ENCODE measurements at regions not wholly inside any gene's neighbourhood (a gene's known extent, or its start where the extent isn't known, plus 50 kb on each side); places are given as distances from the start of the nearest gene placed in this dataset.

- DNase-seq (no peak), ATAC-seq (ENCODE audit: low read depth) (no peak)
- in situ Hi-C loops (cut with MboI; ENCODE audit: low sequenced_read_pairs) (no loop called here), intact Hi-C loops (cut with micrococcal nuclease) (no loop called here), dilution Hi-C loops (cut with HindIII; ENCODE audit: low sequenced_read_pairs, unreplicated experiment) (no loop called here)
- Histone ChIP-seq H3K4me1 (ENCODE audit: control insufficient read depth, insufficient read depth, low read length) (peaks cover 6% of the 10 kb centered on the region; the same call in 1 of the 2 replicates), H3K4ac (ENCODE audit: low read depth, low read length) (no peak overlapping the region), H3K4me2 (ENCODE audit: low read depth, low read length) (no peak overlapping the region), H2AK5ac (ENCODE audit: low read depth, low read length) (no peak overlapping the region), H3K9me1 (ENCODE audit: insufficient read depth, low read length) (no peaks in the 10 kb centered on the region), H3K27me3 (ENCODE audit: control insufficient read depth, insufficient read depth, low read length) (no peaks in the 10 kb centered on the region; the same call in 1 of the 2 replicates), H3K56ac (ENCODE audit: extremely low read depth, insufficient read depth, low read length) (no peak overlapping the region), H2BK20ac (ENCODE audit: low read depth, low read length) (no peak overlapping the region), H3K23ac (ENCODE audit: low read depth, low read length) (no peak overlapping the region), H2BK5ac (ENCODE audit: low read depth, low read length, poor library complexity, severe bottlenecking) (no peak overlapping the region), H3K27ac (ENCODE audit: insufficient read depth, low read length) (no peak overlapping the region), H3K4me3 (ENCODE audit: insufficient read depth, low read depth, low read length) (no peak overlapping the region), H4K20me1 (ENCODE audit: insufficient read depth, low read length) (no peaks in the 10 kb centered on the region), H4K5ac (ENCODE audit: low read depth, low read length) (no peak overlapping the region), H4K91ac (ENCODE audit: insufficient read depth, low read depth, low read length) (no peak overlapping the region), H2AFZ (replicated peaks; ENCODE audit: low read length, poor library complexity) (no peak overlapping the region), H3K14ac (replicated peaks; ENCODE audit: low read depth, low read length) (no peak overlapping the region), H4K8ac (ENCODE audit: low read depth in 2 of 2, low read length in 2 of 2) (no peak overlapping the region), H2AK9ac (replicated peaks; ENCODE audit: low read depth, low read length, poor library complexity) (no peak overlapping the region), H3K9me3 (ENCODE audit: control insufficient read depth, insufficient read depth, low read length) (no peaks in the 10 kb centered on the region), H2BK15ac (ENCODE audit: low read depth, low read length) (no peak overlapping the region), H3K18ac (ENCODE audit: low read depth, low read length) (no peak overlapping the region), H3K9ac (ENCODE audit: low read depth, low read length) (no peak overlapping the region), H3K79me1 (ENCODE audit: low read depth in 1 of 2, low read length in 2 of 2) (no peaks in the 10 kb centered on the region), H3K36me3 (ENCODE audit: control insufficient read depth, insufficient read depth, low read length) (no peaks in the 10 kb centered on the region), H2BK120ac (ENCODE audit: low read depth, low read length) (no peak overlapping the region)
- TF ChIP-seq, protein P1, sequence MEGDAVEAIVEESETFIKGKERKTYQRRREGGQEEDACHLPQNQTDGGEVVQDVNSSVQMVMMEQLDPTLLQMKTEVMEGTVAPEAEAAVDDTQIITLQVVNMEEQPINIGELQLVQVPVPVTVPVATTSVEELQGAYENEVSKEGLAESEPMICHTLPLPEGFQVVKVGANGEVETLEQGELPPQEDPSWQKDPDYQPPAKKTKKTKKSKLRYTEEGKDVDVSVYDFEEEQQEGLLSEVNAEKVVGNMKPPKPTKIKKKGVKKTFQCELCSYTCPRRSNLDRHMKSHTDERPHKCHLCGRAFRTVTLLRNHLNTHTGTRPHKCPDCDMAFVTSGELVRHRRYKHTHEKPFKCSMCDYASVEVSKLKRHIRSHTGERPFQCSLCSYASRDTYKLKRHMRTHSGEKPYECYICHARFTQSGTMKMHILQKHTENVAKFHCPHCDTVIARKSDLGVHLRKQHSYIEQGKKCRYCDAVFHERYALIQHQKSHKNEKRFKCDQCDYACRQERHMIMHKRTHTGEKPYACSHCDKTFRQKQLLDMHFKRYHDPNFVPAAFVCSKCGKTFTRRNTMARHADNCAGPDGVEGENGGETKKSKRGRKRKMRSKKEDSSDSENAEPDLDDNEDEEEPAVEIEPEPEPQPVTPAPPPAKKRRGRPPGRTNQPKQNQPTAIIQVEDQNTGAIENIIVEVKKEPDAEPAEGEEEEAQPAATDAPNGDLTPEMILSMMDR (conservative IDR thresholded peaks at IDR 0.05; ENCODE audit: low read depth, low read length), result no peak
- TF ChIP-seq RFX5 (IDR thresholded peaks at IDR 0.05; ENCODE audit: low read depth, low read length) (no peak), NFE2L2 (IDR thresholded peaks at IDR 0.05; ENCODE audit: low read depth, low read length) (no peak), MXI1 (IDR thresholded peaks at IDR 0.05; ENCODE audit: borderline replicate concordance, low read depth, low read length) (no peak), RCOR1 (IDR thresholded peaks at IDR 0.05; ENCODE audit: insufficient replicate concordance, low read length) (no peak)
- CTCF ChIA-PET, result no interaction called here
- BruUV-seq (replicated peaks), result no TSS peak
- POLR2A ChIA-PET (ENCODE audit: unreplicated experiment), result interaction anchor here (0.6 kb wide), 1 partner anchor 590 kb away, joined by 3 read pairs; no protein-coding TSS in a partner anchor
- 67% methylated on average over 1 of the region's 4 CpGs; no CpG with 5 or more reads in 1 of the 2 experiments for WGBS, 2 experiments (ENCODE audit: extremely low coverage in 2 of 2, insufficient read length in 1 of 2)
These were observed 197.9 kb downstream of the KTN1 start for GRCh38 chr14:55777877-55778276.
